GM19452 (cell line): ENCODE measurements at regions not wholly inside any gene's neighbourhood (a gene's known extent, or its start where the extent isn't known, plus 50 kb on each side); places are given as distances from the start of the nearest gene placed in this dataset.
"Not testable (repeated sequence)": the region's sequence is repeated elsewhere in the genome, so short reads cannot be mapped to it uniquely, and the experiment has no call there.

Source experiments
- ATAC-seq: cut with Tn5 transposase; IDR thresholded peaks from one replicate; pipeline ENCODE4 v1.9.1; 2021; ENCODE audit not compliant: unreplicated experiment

DNA sequence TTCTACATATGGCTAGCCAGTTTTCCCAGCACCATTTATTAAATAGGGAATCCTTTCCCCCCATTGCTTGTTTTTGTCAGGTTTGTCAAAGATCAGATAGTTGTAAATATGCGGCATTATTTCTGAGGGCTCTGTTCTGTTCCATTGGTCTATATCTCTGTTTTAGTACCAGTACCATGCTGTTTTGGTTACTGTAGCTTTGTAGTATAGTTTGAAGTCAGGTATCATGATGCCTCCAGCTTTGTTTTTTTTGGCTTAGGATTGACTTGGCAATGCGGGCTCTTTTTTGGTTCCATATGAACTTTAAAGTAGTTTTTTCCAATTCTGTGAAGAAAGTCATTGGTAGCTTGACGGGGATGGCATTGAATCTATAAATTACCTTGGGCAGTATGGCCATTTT is 60.0 kb upstream of the GPC3 start:
- ATAC-seq: not testable (repeated sequence)

DNA sequence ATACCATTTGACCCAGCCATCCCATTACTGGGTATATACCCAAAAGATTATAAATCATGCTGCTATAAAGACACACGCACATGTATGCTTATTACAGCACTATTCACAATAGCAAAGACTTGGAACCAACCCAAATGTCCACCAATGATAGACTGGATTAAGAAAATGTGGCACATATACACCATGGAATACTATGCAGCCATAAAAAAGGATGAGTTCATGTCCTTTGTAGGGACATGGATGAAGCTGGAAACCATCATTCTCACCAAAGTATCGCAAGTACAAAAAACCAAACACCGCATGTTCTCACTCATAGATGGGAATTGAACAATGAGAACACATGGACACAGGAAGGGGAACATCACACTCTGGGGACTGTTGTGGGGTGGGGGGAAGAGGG is 81.7 kb upstream of the GPC3 start:
- ATAC-seq: not testable (repeated sequence)

DNA sequence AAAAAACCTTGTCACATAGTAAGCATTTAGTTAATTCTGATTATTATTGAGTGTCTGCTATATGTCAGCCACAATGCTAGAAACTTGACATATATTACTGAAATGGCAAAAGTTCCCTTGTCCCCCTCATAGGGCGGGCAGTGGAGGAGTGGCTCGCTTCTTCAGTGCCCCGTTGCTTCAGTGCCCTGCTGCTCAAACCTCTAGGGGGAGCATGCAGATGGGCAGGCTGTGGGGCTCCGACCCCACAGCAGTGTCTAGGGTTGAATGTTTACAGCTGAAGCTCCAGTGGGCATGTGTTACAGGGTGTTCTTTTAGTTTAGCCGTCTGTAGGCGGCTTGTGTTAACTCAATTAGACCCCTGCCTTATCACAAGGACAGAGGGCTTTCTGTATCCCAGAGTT is 86.5 kb upstream of the GPC3 start:
- ATAC-seq: not testable (repeated sequence)

- ATAC-seq: no peak
Measured at GRCh38 chrX:134073341-134073740, 87.9 kb upstream of the GPC3 start.

DNA sequence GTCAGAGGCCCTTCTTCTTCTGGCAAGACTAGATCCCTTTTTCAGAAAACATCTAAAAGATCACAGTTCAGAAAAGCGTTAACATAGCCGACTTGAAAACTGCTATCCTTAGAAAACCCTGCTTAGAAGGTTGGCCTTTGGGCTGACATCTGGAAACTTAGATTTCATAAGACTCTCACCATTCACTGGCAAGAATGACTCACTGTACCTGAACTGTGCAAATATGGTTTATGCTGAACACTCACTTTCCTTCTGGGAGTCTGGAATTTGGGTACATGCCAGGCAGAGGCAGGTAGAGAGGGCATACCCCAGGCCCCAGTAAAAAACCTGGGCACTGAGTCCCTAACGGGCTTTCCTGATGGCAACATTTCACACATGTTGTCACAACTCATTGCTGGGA is 88.8 kb upstream of the GPC3 start:
- no peak for ATAC-seq

GRCh38 chrX:134075894-134076718 is 90.7 kb upstream of the GPC3 start:
- ATAC-seq: no peak

GRCh38 chrX:134095366-134095765 is 110.0 kb upstream of the GPC3 start:
- ATAC-seq: no peak

GRCh38 chrX:134101636-134102035 is 116.2 kb upstream of the GPC3 start:
- ATAC-seq: no peak

DNA sequence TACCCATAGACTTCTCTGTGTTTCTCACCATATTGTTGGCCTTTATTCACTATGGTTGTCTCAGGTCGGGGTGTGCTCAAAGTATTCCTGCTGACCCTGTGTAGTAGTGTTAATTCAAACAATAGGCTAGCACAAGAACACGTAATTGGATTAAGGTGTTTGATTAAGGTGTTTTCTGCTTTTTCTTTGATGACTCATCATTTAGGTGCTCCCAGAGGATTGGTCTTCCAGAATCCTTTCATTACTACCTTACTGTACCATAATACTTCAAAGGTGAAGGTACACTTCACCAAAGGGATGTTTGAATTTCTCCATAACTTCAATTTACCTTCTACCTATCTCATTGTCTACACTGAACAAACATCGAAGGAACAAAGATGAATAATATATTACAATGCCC is 121.7 kb upstream of the CCDC160 start:
- ATAC-seq: no peak

DNA sequence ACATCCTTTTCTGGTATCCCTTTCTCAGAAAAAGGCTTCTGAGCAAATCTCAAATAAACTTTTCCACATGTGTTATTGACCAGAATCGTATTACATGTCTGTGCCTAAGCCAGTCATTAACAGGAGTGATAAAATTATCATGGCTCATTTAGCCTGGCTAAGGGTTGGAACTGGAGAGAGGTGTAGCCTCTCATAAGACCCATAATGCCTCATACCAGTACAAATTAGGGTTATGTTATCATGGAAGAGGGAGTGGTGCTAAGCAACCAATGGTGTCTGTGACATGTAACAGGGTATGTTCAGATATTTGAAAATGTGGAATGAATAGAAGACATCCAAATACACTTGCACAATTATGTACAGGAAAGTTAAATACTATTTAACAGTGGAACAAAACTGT is 99.6 kb upstream of the CCDC160 start:
- ATAC-seq: no peak

DNA sequence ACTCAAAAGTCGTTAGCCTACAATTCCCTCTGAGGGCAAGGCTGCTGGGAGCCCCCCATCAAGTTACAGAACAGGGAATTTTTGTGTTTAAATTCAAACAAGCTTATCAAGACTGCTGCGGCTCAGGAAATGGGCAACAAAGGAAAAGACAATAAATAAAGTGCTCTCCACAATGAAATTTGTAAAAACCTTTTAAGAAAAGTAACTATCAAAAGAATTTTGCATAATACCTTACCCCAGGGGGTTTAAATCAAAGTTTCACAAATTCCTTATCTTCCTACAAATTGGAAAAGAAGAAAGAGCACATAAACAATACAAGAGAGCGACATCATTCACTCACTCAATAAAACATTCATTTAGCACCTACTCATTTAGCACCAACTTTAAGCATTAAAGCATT is 97.9 kb upstream of the CCDC160 start:
- no peak for ATAC-seq

DNA sequence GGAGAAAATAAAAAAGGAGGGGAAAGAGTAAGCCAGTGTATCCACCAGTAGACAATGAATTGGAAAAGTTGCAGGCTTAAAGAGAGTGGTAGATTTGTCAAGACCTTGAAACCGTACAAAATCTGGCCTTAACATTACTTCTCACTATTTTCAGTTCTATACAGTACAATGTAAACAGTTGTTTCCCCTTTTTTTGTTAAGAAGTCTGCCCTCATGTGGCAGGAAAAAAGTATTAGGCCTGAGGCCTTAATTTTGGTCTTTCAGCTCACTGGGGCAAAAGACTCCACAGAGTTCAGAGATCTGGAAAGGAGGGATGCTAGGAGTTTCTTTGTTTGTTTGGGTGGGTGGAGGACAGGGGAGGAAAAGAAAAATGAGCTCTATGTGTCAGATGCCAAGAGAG is 92.8 kb upstream of the CCDC160 start:
- ATAC-seq: no peak

DNA sequence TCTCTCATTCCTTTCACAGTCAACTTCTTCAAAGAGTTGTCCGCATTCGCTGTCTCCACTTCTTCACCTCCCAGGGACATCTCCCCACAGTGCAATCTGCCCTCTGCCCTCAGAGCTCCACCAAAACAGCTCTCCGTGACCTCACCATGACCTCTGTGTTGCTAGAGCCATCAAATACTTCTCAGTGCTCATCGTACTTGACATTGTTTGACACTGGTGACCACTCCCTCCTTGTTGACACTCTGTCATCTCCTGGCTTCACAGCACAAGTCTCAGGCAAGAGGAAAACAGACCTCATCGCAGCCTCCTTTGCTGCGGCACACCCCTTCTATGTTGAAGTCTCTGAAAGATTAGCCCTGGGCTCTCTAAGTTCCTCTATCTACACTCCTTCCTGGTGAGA is 90.5 kb upstream of the CCDC160 start:
- ATAC-seq: no peak

GRCh38 chrX:134148172-134148692 is 88.8 kb upstream of the CCDC160 start:
- ATAC-seq: no peak

DNA sequence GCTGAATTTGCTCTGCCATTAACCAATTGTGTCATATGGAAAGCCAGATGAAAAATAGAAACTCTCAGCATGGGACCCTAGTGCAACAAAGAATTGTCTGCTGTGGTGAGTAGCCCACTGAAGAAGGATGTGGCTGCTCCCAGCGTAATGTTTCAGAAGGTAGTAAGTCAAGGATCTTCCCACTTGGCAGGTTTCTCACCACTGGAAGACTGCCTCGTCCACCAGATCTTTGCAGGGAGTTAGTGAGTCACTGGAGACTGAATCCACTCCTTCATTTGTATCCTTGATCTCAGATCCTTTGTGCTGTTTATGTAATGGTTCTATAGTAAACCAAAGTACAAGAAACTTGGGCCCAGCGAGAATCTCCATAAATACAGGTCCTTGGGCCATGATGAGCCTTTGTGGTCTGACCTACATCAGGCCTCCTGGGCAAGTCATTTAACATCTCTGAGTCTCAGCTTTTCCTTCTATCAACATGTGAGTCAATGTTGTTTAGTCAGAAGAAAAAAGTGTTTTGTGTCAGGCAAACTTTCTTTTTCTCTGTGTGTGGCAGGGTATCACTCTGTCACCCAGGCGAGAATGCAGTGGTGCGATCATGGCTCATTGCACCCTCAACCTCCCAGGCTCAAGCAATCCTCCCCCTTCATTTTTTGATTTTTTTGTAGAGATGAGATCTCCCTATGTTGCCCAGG is 78.0 kb upstream of the CCDC160 start:
- ATAC-seq: no peak

- peak; percentile 85 for ATAC-seq
Measured at GRCh38 chrX:134161162-134161561, 75.8 kb upstream of the CCDC160 start.

- ATAC-seq: no peak
Measured at GRCh38 chrX:134162032-134162431, 75.0 kb upstream of the CCDC160 start.

DNA sequence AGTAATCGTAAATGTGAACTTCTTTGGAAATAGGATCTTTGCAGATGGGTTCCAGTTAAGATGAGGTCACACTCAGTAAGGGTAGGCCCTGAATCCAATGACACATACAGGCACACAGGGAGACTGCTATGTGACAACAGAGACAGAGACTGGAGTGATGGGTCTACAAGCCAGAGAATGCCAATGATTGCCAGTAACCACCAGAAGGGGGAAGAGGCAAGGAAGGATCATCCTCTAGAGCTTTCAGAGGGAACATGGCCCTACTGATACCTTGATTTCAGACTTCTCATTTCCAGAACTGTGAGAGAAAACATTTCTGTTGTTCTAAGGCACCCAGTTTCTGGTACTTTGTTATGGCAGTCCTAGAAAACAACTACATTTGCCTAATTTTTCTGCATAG is 73.1 kb upstream of the CCDC160 start:
- ATAC-seq: no peak

- ATAC-seq: no peak
Measured at GRCh38 chrX:134167591-134168203, 69.3 kb upstream of the CCDC160 start.

GRCh38 chrX:134171661-134172587 is 65.1 kb upstream of the CCDC160 start:
- ATAC-seq: peak; percentile 54
